Liver (tissue), 8 donors: ENCODE measurements at regions not wholly inside any gene's neighbourhood (a gene's known extent, or its start where the extent isn't known, plus 50 kb on each side); places are given as distances from the start of the nearest gene placed in this dataset.

Experiments
- DNase-seq: peaks from one replicate; pipeline ENCODE4 v3.0.0-alpha.2; 2017; ENCODE audit warnings: low spot score
- H3K27ac ChIP-seq, 2 donors: one replicate each; pipeline ENCODE4 v1.7.0; 2013; ENCODE audit warnings: inconsistent platforms in 2 of 2, low read length in 2 of 2, control low read depth in 1 of 2, low read depth in 1 of 2, mild to moderate bottlenecking in 1 of 2
- H3K27me3 ChIP-seq, 4 donors: one replicate each; pipeline versions ENCODE4 v1.6.1 to v1.7.0; 2013; ENCODE audit warnings: low read length in 3 of 4, inconsistent platforms in 1 of 4, mild to moderate bottlenecking in 1 of 4, moderate library complexity in 1 of 4; ENCODE audit not compliant: control insufficient read depth in 4 of 4, insufficient read depth in 4 of 4
- H3K36me3 ChIP-seq, 4 donors: one replicate each; pipeline versions ENCODE4 v1.6.1 to v1.7.0; 2013; ENCODE audit warnings: low read length in 3 of 4, mild to moderate bottlenecking in 3 of 4, low read depth in 1 of 4, moderate library complexity in 1 of 4; ENCODE audit not compliant: control insufficient read depth in 4 of 4, insufficient read depth in 3 of 4
- H3K4me1 ChIP-seq, 4 donors: one replicate each; pipeline versions ENCODE4 v1.6.1 to v1.7.0; 2013; ENCODE audit warnings: low read length in 3 of 4, mild to moderate bottlenecking in 3 of 4, moderate library complexity in 1 of 4; ENCODE audit not compliant: control insufficient read depth in 4 of 4, insufficient read depth in 4 of 4
- H3K4me3 ChIP-seq, 3 donors: one replicate each; pipeline versions ENCODE4 v1.6.1 to v1.7.0; 2013; ENCODE audit warnings: low read length in 3 of 3, control low read depth in 1 of 3, low read depth in 1 of 3, mild to moderate bottlenecking in 1 of 3
- H3K9ac ChIP-seq, 2 donors: one replicate each; pipeline ENCODE4 v1.7.0; 2013; ENCODE audit warnings: low read length in 2 of 2, mild to moderate bottlenecking in 2 of 2, moderate library complexity in 2 of 2, control low read depth in 1 of 2, low read depth in 1 of 2
- H3K9me3 ChIP-seq, 4 donors: one replicate each; pipeline versions ENCODE4 v1.6.1 to v1.7.0; 2013; ENCODE audit warnings: low read length in 3 of 4; ENCODE audit not compliant: control insufficient read depth in 4 of 4
- EGR1 ChIP-seq, 2 donors: IDR thresholded peaks; 2 replicates each; pipeline ENCODE4 v1.6.1; 2016 to 2018; ENCODE audit warnings: antibody characterized with exemption in 2 of 2, low read depth in 2 of 2
- FOXA1 ChIP-seq: IDR thresholded peaks from 2 replicates; pipeline ENCODE4 v1.6.1; 2016; ENCODE audit warnings: antibody characterized with exemption
- FOXA2 ChIP-seq: IDR thresholded peaks from 2 replicates; pipeline ENCODE4 v1.6.1; 2016; ENCODE audit warnings: antibody characterized with exemption
- GABPA ChIP-seq, 2 donors: IDR thresholded peaks in 1 of 2; conservative IDR thresholded peaks in 1 of 2; 2 replicates each; pipeline ENCODE4 v1.6.1; 2016; ENCODE audit warnings: antibody characterized with exemption in 2 of 2, mild to moderate bottlenecking in 1 of 2, moderate library complexity in 1 of 2
- HNF4G ChIP-seq: IDR thresholded peaks from 2 replicates; pipeline ENCODE4 v1.6.1; 2016; ENCODE audit warnings: antibody characterized with exemption
- NR2F2 ChIP-seq: IDR thresholded peaks from 2 replicates; pipeline ENCODE4 v1.6.1; 2016; ENCODE audit warnings: antibody characterized with exemption
- RAD21 ChIP-seq, 2 donors: IDR thresholded peaks; 2 replicates each; pipeline ENCODE4 v1.6.1; 2016; ENCODE audit warnings: antibody characterized with exemption in 2 of 2, mild to moderate bottlenecking in 2 of 2
- RXRA ChIP-seq, 2 donors: IDR thresholded peaks; 2 replicates each; pipeline ENCODE4 v1.6.1; 2017 to 2018; ENCODE audit warnings: antibody characterized with exemption in 2 of 2, mild to moderate bottlenecking in 1 of 2
- TAF1 ChIP-seq: conservative IDR thresholded peaks from 2 replicates; pipeline ENCODE4 v1.6.1; 2016; ENCODE audit warnings: antibody characterized with exemption, mild to moderate bottlenecking
- YY1 ChIP-seq: IDR thresholded peaks from 2 replicates; pipeline ENCODE4 v1.6.1; 2016; ENCODE audit warnings: antibody characterized with exemption, mild to moderate bottlenecking
- WGBS: extraction: QIAGEN DNeasy Blood & Tissue Kit; methylation state at CpG from one replicate; pipeline ENCODE4 v1.1.7; 2013; 5-methylcytosine and 5-hydroxymethylcytosine counted together
- TF ChIP-seq, protein P1 (sequence below): fragments of 150-350 bp; IDR thresholded peaks from 2 replicates; pipeline ENCODE4 v1.5.1; 2017; ENCODE audit warnings: improper control_type of control experiment, low read depth, low read length; ENCODE audit not compliant: missing input control
- TF ChIP-seq, protein P2 (sequence below): IDR thresholded peaks from 2 replicates; pipeline ENCODE4 v1.6.1; 2016; ENCODE audit warnings: antibody characterized with exemption
- TF ChIP-seq, protein P3 (sequence below): IDR thresholded peaks from 2 replicates; pipeline ENCODE4 v1.6.1; 2016; ENCODE audit warnings: antibody characterized with exemption, mild to moderate bottlenecking
- TF ChIP-seq, protein P4 (sequence below): IDR thresholded peaks from 2 replicates; pipeline ENCODE4 v1.6.1; 2016; ENCODE audit warnings: antibody characterized with exemption
- TF ChIP-seq, protein P5 (sequence below): IDR thresholded peaks from 2 replicates; pipeline ENCODE4 v1.6.1; 2016; ENCODE audit warnings: antibody characterized with exemption
- donor health status: healthy.
- donor health status: healthy.
- donor health status: healthy.
- donor health status: healthy.
- donor health status: healthy.

DNA sequence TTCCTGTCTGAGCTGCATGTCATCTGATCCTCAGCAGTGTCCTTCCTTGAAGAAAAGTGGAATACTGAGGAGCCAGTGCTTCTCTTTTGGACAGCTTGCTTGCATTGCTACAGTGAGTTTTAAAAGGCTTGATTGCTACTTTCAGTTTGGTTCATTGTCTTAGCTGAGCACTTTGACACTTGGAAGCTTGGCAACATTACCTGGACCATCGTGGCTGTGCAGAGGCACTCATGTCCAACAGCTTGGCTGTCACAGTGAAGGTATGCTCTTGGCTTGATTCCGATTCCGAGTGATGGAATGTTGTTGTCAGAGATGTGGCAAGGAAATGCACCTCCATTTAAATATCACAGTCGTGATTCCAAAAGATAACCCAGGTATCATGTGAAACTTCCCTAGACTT, 102.4 kb downstream of the FAS start:
- H3K4me1 ChIP-seq = no peaks in the 10 kb centered on the region
- TF ChIP-seq, protein P1, sequence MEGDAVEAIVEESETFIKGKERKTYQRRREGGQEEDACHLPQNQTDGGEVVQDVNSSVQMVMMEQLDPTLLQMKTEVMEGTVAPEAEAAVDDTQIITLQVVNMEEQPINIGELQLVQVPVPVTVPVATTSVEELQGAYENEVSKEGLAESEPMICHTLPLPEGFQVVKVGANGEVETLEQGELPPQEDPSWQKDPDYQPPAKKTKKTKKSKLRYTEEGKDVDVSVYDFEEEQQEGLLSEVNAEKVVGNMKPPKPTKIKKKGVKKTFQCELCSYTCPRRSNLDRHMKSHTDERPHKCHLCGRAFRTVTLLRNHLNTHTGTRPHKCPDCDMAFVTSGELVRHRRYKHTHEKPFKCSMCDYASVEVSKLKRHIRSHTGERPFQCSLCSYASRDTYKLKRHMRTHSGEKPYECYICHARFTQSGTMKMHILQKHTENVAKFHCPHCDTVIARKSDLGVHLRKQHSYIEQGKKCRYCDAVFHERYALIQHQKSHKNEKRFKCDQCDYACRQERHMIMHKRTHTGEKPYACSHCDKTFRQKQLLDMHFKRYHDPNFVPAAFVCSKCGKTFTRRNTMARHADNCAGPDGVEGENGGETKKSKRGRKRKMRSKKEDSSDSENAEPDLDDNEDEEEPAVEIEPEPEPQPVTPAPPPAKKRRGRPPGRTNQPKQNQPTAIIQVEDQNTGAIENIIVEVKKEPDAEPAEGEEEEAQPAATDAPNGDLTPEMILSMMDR = no peak
- TF ChIP-seq FOXA2 (no peak), RXRA (IDR thresholded peaks at IDR 0.05) (no peak), GABPA (IDR thresholded peaks at IDR 0.05 in 1 of 2, conservative IDR thresholded peaks at IDR 0.05 in 1 of 2) (no peak), YY1 (no peak), NR2F2 (no peak)
- TF ChIP-seq, protein P2, sequence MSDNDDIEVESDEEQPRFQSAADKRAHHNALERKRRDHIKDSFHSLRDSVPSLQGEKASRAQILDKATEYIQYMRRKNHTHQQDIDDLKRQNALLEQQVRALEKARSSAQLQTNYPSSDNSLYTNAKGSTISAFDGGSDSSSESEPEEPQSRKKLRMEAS = no peak
- H3K36me3 ChIP-seq = no peaks in the 10 kb centered on the region
- H3K27me3 ChIP-seq = no peaks in the 10 kb centered on the region
- no peaks in the 10 kb centered on the region for H3K9me3 ChIP-seq
- no peak for DNase-seq
- WGBS = 80% methylated on average over 4 of the region's 4 CpGs
- H3K4me3 ChIP-seq = no peak overlapping the region
- H3K27ac ChIP-seq = no peak overlapping the region
- H3K9ac ChIP-seq = no peak overlapping the region

DNA sequence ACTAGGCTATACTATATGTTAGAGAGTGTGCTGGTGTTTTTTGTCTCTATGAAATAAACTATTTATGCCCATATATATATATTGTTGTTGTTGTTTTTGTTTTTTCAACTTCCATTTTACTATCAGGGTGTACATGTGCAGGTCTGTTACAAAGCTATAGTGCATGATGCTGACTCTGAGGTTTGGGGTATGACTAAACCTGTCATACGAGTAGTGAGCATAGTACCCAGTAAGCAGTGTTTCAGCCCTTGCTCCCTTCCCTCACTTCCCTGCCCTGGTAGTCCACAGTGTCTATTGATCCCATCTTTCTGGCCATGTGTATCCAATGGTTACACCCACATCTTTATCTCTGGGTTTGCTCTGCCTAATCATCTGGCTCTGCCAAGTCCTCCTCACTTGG, 101.8 kb downstream of the FAS start:
- 95% methylated on average over 1 of the region's 1 CpG for WGBS
- no peak overlapping the region for H3K4me3 ChIP-seq
- H3K4me1 ChIP-seq = no peaks in the 10 kb centered on the region
- no peak overlapping the region for H3K9ac ChIP-seq
- no peaks in the 10 kb centered on the region for H3K36me3 ChIP-seq
- H3K9me3 ChIP-seq = no peaks in the 10 kb centered on the region
- no peak for DNase-seq
- H3K27me3 ChIP-seq = no peaks in the 10 kb centered on the region
- H3K27ac ChIP-seq = no peak overlapping the region
- TF ChIP-seq TAF1 (no peak), NR2F2 (no peak), RXRA (IDR thresholded peaks at IDR 0.05) (no peak), RAD21 (IDR thresholded peaks at IDR 0.05) (no peak), EGR1 (IDR thresholded peaks at IDR 0.05; ENCODE audit: low read depth in 2 of 2) (no peak), GABPA (IDR thresholded peaks at IDR 0.05 in 1 of 2, conservative IDR thresholded peaks at IDR 0.05 in 1 of 2) (no peak), YY1 (no peak), FOXA1 (no peak), HNF4G (no peak)
- TF ChIP-seq, protein P2 = no peak
- TF ChIP-seq, protein P3, sequence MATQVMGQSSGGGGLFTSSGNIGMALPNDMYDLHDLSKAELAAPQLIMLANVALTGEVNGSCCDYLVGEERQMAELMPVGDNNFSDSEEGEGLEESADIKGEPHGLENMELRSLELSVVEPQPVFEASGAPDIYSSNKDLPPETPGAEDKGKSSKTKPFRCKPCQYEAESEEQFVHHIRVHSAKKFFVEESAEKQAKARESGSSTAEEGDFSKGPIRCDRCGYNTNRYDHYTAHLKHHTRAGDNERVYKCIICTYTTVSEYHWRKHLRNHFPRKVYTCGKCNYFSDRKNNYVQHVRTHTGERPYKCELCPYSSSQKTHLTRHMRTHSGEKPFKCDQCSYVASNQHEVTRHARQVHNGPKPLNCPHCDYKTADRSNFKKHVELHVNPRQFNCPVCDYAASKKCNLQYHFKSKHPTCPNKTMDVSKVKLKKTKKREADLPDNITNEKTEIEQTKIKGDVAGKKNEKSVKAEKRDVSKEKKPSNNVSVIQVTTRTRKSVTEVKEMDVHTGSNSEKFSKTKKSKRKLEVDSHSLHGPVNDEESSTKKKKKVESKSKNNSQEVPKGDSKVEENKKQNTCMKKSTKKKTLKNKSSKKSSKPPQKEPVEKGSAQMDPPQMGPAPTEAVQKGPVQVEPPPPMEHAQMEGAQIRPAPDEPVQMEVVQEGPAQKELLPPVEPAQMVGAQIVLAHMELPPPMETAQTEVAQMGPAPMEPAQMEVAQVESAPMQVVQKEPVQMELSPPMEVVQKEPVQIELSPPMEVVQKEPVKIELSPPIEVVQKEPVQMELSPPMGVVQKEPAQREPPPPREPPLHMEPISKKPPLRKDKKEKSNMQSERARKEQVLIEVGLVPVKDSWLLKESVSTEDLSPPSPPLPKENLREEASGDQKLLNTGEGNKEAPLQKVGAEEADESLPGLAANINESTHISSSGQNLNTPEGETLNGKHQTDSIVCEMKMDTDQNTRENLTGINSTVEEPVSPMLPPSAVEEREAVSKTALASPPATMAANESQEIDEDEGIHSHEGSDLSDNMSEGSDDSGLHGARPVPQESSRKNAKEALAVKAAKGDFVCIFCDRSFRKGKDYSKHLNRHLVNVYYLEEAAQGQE = no peak
- TF ChIP-seq, protein P4, sequence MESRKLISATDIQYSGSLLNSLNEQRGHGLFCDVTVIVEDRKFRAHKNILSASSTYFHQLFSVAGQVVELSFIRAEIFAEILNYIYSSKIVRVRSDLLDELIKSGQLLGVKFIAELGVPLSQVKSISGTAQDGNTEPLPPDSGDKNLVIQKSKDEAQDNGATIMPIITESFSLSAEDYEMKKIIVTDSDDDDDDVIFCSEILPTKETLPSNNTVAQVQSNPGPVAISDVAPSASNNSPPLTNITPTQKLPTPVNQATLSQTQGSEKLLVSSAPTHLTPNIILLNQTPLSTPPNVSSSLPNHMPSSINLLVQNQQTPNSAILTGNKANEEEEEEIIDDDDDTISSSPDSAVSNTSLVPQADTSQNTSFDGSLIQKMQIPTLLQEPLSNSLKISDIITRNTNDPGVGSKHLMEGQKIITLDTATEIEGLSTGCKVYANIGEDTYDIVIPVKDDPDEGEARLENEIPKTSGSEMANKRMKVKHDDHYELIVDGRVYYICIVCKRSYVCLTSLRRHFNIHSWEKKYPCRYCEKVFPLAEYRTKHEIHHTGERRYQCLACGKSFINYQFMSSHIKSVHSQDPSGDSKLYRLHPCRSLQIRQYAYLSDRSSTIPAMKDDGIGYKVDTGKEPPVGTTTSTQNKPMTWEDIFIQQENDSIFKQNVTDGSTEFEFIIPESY = no peak
- TF ChIP-seq, protein P5, sequence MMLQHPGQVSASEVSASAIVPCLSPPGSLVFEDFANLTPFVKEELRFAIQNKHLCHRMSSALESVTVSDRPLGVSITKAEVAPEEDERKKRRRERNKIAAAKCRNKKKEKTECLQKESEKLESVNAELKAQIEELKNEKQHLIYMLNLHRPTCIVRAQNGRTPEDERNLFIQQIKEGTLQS = no peak
- TF ChIP-seq, protein P1 = no peak
